ENCODE measurements at regions not wholly inside any gene's neighbourhood (a gene's known extent, or its start where the extent isn't known, plus 50 kb on each side); places are given as distances from the start of the nearest gene placed in this dataset.

- no peak overlapping the region for H3K27ac ChIP-seq
- TF ChIP-seq POLR2AphosphoS5 (IDR thresholded peaks at IDR 0.05) (no peak), POLR2A (IDR thresholded peaks at IDR 0.05) (no peak), EP300 (IDR thresholded peaks at IDR 0.05) (no peak)
- TF ChIP-seq, protein P1, sequence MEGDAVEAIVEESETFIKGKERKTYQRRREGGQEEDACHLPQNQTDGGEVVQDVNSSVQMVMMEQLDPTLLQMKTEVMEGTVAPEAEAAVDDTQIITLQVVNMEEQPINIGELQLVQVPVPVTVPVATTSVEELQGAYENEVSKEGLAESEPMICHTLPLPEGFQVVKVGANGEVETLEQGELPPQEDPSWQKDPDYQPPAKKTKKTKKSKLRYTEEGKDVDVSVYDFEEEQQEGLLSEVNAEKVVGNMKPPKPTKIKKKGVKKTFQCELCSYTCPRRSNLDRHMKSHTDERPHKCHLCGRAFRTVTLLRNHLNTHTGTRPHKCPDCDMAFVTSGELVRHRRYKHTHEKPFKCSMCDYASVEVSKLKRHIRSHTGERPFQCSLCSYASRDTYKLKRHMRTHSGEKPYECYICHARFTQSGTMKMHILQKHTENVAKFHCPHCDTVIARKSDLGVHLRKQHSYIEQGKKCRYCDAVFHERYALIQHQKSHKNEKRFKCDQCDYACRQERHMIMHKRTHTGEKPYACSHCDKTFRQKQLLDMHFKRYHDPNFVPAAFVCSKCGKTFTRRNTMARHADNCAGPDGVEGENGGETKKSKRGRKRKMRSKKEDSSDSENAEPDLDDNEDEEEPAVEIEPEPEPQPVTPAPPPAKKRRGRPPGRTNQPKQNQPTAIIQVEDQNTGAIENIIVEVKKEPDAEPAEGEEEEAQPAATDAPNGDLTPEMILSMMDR (IDR thresholded peaks at IDR 0.05), result no peak
- intact Hi-C loops (cut with DNase I; ENCODE audit: low total_unique reads), result no loop called here
- H3K4me1 ChIP-seq, result no peaks in the 10 kb centered on the region
- no peaks in the 10 kb centered on the region for H3K9me3 ChIP-seq
- 71 to 89% (median 76%) methylated on average over 4 of the region's 4 CpGs for WGBS, 5 donors
- H3K27me3 ChIP-seq, result no peaks in the 10 kb centered on the region
- no peaks in the 10 kb centered on the region for H3K36me3 ChIP-seq
- DNase-seq, result no peak
- no peak overlapping the region for H3K4me3 ChIP-seq
Observed at GRCh38 chr5:72572236-72572765, 65.1 kb upstream of the ZNF366 start.

- TF ChIP-seq, protein P1 (IDR thresholded peaks at IDR 0.05), result no peak
- TF ChIP-seq EP300 (IDR thresholded peaks at IDR 0.05) (no peak), POLR2AphosphoS5 (IDR thresholded peaks at IDR 0.05) (no peak), POLR2A (IDR thresholded peaks at IDR 0.05) (no peak)
- H3K36me3 ChIP-seq, result no peaks in the 10 kb centered on the region
- no peak for DNase-seq
- no peak overlapping the region for H3K4me3 ChIP-seq
- intact Hi-C loops (cut with DNase I; ENCODE audit: low total_unique reads), result no loop called here
- no peaks in the 10 kb centered on the region for H3K27me3 ChIP-seq
- H3K27ac ChIP-seq, result no peak overlapping the region
- H3K9me3 ChIP-seq, result no peaks in the 10 kb centered on the region
- H3K4me1 ChIP-seq, result no peaks in the 10 kb centered on the region
- 80 to 88% (median 83%) methylated on average over 5 of the region's 5 CpGs for WGBS, 5 donors
Observed at GRCh38 chr5:72569408-72569944, 62.3 kb upstream of the ZNF366 start.

DNA sequence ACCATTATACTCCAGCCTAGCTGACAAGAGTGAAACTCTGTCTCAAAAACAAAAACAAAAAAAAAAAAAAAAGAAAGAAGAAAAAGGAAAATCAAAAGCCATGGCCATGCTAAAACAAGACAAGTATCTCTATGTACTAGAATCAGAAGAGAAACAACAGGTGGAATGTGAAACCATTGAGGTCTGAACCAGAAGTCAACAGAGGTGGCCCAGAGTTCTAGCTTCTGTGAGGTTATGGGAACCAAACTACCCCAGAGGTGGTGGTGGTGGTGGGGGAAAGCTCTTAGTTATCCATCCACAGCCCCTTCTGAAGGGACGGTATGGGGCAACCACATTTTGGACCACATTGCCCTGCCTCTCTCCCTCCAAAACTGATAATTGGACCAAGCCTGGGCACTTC, 59.5 kb upstream of the ZNF366 start:
- no peaks in the 10 kb centered on the region for H3K9me3 ChIP-seq
- TF ChIP-seq, protein P1 (IDR thresholded peaks at IDR 0.05), result no peak
- TF ChIP-seq EP300 (IDR thresholded peaks at IDR 0.05) (no peak), POLR2AphosphoS5 (IDR thresholded peaks at IDR 0.05) (no peak), POLR2A (IDR thresholded peaks at IDR 0.05) (no peak)
- DNase-seq, result no peak
- H3K4me3 ChIP-seq, result no peak overlapping the region
- intact Hi-C loops (cut with DNase I; ENCODE audit: low total_unique reads), result no loop called here
- no peaks in the 10 kb centered on the region for H3K4me1 ChIP-seq
- no peaks in the 10 kb centered on the region for H3K36me3 ChIP-seq
- H3K27me3 ChIP-seq, result no peaks in the 10 kb centered on the region
- H3K27ac ChIP-seq, result no peak overlapping the region
- 88 to 100% (median 90%) methylated on average over 1 of the region's 1 CpG for WGBS, 5 donors

DNA sequence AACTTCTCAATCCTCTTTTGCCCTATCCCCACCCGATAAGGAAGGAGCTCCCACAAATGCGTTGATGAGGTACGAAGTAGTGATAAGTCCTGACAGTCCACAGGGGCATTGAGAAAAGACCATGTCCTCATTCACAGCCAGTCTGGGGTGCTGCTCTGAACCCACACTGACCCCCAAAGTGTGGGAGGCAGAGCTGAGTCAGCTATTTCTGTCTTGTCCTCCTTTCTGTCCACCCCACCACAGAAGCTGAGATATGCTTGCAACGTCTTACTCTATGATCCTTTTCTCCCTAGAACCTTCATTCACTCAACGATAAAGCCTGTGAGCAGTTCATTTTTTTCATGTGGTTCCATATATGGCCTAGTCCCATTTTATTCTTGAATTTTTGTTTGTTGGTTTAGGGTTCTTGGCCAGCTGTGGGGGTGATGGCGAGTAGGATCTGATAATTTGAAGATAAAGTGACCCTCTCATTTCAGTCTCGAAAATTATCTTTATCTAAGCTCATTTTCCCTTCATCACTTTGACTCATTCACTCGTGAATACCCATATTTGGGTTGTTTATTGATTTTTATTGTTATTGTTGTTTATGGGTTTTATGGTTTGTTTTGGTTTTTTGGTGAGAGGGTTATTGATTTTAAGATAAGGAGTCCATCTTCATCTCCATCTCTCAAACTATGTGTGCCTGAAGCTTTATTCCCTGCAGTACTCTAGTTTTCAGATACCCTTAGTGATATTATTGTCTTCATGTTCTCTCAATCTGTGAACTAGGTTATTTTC, 58.5 kb upstream of the ZNF366 start:
- H3K4me1 ChIP-seq, result no peaks in the 10 kb centered on the region
- TF ChIP-seq, protein P1 (IDR thresholded peaks at IDR 0.05), result no peak
- TF ChIP-seq POLR2A (IDR thresholded peaks at IDR 0.05), result no peak
- TF ChIP-seq POLR2AphosphoS5 (IDR thresholded peaks at IDR 0.05), result no peak
- TF ChIP-seq EP300 (IDR thresholded peaks at IDR 0.05), result no peak
- no peak overlapping the region for H3K4me3 ChIP-seq
- 86 to 90% (median 89%) methylated on average over 8 of the region's 8 CpGs for WGBS, 5 donors
- no peaks in the 10 kb centered on the region for H3K9me3 ChIP-seq
- intact Hi-C loops (cut with DNase I; ENCODE audit: low total_unique reads), result no loop called here
- DNase-seq, result no peak
- H3K27me3 ChIP-seq, result no peaks in the 10 kb centered on the region
- no peak overlapping the region for H3K27ac ChIP-seq
- H3K36me3 ChIP-seq, result no peaks in the 10 kb centered on the region
